Body of pancreas (tissue), 4 donors: ENCODE measurements at regions not wholly inside any gene's neighbourhood (a gene's known extent, or its start where the extent isn't known, plus 50 kb on each side); places are given as distances from the start of the nearest gene placed in this dataset.

Experiments
- CTCF ChIP-seq, 7 experiments: fragments of 450-650 bp in 4 of 7; fragments of 200-600 bp in 3 of 7; sonication (generic) in 3 of 7; IDR thresholded peaks; one replicate each; pipeline ENCODE4 v1.5.1; 2016 to 2019; ENCODE audit warnings: antibody characterized with exemption in 7 of 7
- POLR2A ChIP-seq, 3 donors: fragments of 450-650 bp; IDR thresholded peaks; one replicate each; pipeline ENCODE4 v1.6.1; 2016; ENCODE audit warnings: antibody characterized with exemption in 3 of 3, mild to moderate bottlenecking in 2 of 3

GRCh38 chr5:8366266-8366665, 497.3 kb downstream of the MTRR start:
- TF ChIP-seq POLR2A (IDR thresholded peaks at IDR 0.05): no peak
- TF ChIP-seq CTCF (IDR thresholded peaks at IDR 0.05): no peak
